ENCODE measurements at regions not wholly inside any gene's neighbourhood (a gene's known extent, or its start where the extent isn't known, plus 50 kb on each side); places are given as distances from the start of the nearest gene placed in this dataset.

DNA sequence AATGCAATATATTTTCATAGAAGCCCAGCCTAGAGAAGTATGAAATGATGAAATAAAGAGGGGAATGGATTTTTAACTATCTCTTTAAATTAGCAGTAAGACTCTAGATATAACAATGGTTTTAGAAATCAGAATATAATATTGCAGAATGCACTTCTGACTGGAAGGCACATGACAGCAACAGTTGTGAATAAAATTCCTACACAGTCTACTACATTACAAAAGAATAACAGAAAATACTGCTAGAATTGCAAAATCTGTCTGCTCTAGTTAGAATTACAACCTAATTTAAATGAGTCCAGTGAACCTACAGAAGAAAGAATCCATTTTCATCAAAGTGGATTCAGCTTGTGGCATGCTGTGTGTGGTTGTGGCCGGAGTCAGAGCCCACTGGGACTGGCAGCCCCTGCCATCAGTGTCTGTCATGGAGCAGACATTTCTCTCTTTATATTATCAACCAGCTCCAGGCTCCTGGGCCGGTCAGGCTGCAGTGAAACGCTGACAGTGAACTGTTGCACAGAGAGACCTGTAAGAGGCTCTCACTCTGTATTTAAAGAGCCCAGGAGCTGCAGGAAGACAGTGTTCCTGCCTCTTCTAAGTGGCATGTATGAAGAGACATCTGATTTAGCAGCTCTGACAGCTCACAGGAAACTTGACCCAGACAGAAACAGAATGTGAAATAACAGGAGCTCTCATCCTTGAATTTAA is 1523.8 kb upstream of the CADM2 start:
- TF ChIP-seq, protein P1, sequence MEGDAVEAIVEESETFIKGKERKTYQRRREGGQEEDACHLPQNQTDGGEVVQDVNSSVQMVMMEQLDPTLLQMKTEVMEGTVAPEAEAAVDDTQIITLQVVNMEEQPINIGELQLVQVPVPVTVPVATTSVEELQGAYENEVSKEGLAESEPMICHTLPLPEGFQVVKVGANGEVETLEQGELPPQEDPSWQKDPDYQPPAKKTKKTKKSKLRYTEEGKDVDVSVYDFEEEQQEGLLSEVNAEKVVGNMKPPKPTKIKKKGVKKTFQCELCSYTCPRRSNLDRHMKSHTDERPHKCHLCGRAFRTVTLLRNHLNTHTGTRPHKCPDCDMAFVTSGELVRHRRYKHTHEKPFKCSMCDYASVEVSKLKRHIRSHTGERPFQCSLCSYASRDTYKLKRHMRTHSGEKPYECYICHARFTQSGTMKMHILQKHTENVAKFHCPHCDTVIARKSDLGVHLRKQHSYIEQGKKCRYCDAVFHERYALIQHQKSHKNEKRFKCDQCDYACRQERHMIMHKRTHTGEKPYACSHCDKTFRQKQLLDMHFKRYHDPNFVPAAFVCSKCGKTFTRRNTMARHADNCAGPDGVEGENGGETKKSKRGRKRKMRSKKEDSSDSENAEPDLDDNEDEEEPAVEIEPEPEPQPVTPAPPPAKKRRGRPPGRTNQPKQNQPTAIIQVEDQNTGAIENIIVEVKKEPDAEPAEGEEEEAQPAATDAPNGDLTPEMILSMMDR (IDR thresholded peaks at IDR 0.05): no peak
- TF ChIP-seq POLR2A (IDR thresholded peaks at IDR 0.05): no peak
